ENCODE measurements at regions not wholly inside any gene's neighbourhood (a gene's known extent, or its start where the extent isn't known, plus 50 kb on each side); places are given as distances from the start of the nearest gene placed in this dataset.

DNA sequence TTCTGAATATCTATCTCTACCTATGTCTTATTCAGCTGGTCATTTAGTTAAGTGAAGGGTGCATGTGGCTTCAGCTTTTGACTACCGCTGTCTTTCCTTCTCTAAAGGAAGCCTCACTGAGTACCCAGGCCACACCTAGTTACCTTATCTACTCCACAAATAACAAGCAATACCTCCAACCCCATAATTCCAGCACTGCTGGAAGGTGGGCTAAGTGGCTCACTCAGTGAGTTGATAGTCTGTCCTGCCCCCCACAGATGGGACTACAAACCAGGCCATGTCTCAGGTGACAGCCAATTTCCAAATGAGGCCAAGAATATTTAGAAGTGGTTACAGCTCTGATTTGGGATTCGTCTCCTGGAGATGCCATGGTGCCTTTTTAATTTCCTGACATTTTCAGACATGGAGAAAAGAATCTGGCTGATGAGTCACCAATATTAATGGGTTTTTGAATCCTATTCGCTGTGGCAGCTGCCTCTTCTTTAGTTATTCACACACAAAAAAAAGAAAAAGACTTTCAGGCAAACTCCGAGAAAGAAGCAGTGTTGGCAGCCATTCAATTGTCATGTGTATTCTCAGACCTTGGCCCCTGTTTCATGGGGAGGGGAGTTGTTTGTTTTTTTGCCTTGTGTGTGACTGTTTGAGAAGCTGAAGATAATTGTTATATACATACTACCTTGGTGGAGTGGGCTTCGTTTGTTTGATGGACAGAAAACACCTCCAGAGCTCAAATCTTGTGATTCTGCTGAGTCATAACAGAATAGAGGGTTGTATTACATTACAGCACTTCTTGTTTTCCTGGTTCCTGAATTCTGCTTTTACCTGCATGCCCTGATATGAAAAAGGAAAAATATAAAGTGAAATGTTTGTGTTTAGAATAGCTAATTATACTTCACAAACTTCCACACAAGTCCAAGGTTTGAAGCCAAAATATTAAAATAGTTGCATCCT lies 64.2 kb downstream of the SCG2 start:
- in situ Hi-C loops (cut with HindIII; ENCODE audit: low sequenced_read_pairs), result no loop called here
- TF ChIP-seq, protein P1, sequence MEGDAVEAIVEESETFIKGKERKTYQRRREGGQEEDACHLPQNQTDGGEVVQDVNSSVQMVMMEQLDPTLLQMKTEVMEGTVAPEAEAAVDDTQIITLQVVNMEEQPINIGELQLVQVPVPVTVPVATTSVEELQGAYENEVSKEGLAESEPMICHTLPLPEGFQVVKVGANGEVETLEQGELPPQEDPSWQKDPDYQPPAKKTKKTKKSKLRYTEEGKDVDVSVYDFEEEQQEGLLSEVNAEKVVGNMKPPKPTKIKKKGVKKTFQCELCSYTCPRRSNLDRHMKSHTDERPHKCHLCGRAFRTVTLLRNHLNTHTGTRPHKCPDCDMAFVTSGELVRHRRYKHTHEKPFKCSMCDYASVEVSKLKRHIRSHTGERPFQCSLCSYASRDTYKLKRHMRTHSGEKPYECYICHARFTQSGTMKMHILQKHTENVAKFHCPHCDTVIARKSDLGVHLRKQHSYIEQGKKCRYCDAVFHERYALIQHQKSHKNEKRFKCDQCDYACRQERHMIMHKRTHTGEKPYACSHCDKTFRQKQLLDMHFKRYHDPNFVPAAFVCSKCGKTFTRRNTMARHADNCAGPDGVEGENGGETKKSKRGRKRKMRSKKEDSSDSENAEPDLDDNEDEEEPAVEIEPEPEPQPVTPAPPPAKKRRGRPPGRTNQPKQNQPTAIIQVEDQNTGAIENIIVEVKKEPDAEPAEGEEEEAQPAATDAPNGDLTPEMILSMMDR (IDR thresholded peaks at IDR 0.05; ENCODE audit: low read depth, low read length, missing control alignments), result no peak
- DNase-seq (ENCODE audit: low read depth), result peak; percentile 28

DNA sequence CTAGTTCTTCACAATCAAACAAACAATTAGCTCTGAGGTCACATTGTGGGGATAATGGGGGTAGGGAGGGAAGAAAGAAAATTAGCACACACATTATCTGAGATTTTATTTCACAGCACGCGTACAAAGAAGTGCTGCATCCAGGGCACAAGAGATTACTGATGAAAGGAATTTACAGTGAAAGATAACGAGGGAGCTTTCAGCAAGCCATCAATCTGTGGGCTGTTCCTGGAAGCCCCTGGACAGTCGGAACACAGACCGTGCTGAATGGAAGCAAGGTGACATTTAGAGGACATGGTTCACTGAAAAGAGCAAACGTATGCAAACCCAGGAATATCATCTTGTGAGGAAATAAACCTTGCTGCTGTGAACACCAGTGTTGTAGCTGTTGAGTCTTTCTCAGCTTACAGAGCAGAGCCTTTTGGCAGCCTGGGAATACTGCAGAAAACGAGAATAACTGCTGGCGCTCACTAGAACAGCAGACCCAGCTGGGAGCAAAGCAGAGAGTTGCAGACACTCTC lies 63.2 kb downstream of the SCG2 start:
- TF ChIP-seq, protein P1 (IDR thresholded peaks at IDR 0.05; ENCODE audit: low read depth, low read length, missing control alignments), result no peak
- no peak for DNase-seq (ENCODE audit: low read depth)
- in situ Hi-C loops (cut with HindIII; ENCODE audit: low sequenced_read_pairs), result no loop called here
- no peak overlapping the region for H3K4me3 ChIP-seq (ENCODE audit: low read depth, low read length)

More for the DNA sequence above, 64.2 kb downstream of the SCG2 start:
- H3K4me3 ChIP-seq (ENCODE audit: low read depth, low read length), result no peak overlapping the region

DNA sequence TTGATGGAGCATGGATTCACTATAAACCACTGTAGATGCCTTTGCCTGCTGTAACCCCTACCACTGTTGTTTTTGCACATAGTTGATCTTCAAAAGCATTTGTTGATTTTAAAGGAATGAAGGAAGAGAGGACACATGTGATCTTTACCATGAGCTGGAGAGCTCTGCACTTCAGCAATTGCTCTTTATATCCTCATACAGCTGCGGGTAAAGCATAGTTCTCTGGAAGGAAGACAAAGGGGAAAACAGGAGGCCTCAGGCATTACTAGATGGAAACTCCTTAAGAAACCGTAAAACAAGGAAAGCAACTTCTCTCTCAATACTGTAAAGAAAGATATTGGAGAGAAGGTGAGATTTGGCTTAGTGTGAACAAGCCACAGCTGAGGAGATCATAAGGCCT lies 60.6 kb downstream of the SCG2 start:
- H3K4me3 ChIP-seq (ENCODE audit: low read depth, low read length), result no peak overlapping the region
- in situ Hi-C loops (cut with HindIII; ENCODE audit: low sequenced_read_pairs), result no loop called here
- TF ChIP-seq, protein P1 (IDR thresholded peaks at IDR 0.05; ENCODE audit: low read depth, low read length, missing control alignments), result no peak
- no peak for DNase-seq (ENCODE audit: low read depth)

- in situ Hi-C loops (cut with HindIII; ENCODE audit: low sequenced_read_pairs), result no loop called here
- no peak overlapping the region for H3K4me3 ChIP-seq (ENCODE audit: low read depth, low read length)
- TF ChIP-seq, protein P1 (IDR thresholded peaks at IDR 0.05; ENCODE audit: low read depth, low read length, missing control alignments), result no peak
- no peak for DNase-seq (ENCODE audit: low read depth)
Observed at GRCh38 chr2:223542501-223542900, 59.7 kb downstream of the SCG2 start.

DNA sequence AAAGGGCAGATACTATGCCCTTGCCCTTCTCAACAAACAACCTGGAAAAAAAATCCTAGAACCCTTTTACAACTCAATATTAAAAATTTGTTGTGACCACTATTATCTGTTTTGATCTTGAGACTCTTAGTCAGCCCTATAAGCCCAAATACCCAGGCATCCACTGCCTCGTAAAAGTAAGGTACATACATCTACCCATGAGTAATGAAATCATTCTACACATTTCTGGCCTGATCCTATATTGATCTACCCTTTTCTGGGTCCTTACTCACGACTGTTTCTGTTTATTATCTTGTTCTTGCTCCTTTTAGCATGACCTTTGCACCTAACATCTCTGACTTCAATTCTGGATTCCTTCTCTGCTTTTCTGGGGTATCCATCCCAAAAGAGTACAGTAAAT lies 56.8 kb downstream of the SCG2 start:
- DNase-seq (ENCODE audit: low read depth), result no peak
- H3K4me3 ChIP-seq (ENCODE audit: low read depth, low read length), result no peak overlapping the region
- TF ChIP-seq, protein P1 (IDR thresholded peaks at IDR 0.05; ENCODE audit: low read depth, low read length, missing control alignments), result no peak
- in situ Hi-C loops (cut with HindIII; ENCODE audit: low sequenced_read_pairs), result no loop called here

GRCh38 chr2:223545830-223546229 lies 56.3 kb downstream of the SCG2 start:
- no peak for DNase-seq (ENCODE audit: low read depth)
- in situ Hi-C loops (cut with HindIII; ENCODE audit: low sequenced_read_pairs), result no loop called here
- TF ChIP-seq, protein P1 (IDR thresholded peaks at IDR 0.05; ENCODE audit: low read depth, low read length, missing control alignments), result no peak
- no peak overlapping the region for H3K4me3 ChIP-seq (ENCODE audit: low read depth, low read length)

Measured in astrocyte of the cerebellum (primary cell).